Tibial nerve (tissue), 4 donors: ENCODE measurements at regions not wholly inside any gene's neighbourhood (a gene's known extent, or its start where the extent isn't known, plus 50 kb on each side); places are given as distances from the start of the nearest gene placed in this dataset.

ENCODE experiments used
- DNase-seq, 2 donors: peaks; one replicate each; pipeline ENCODE4 v3.0.0-alpha.2; 2019; ENCODE audit warnings: low spot score in 2 of 2
- H3K27ac ChIP-seq, 4 donors: fragments of 200-600 bp; sonication (generic) in 3 of 4; one replicate each; pipeline ENCODE4 v1.5.1; 2017 to 2019; ENCODE audit warnings: mild to moderate bottlenecking in 1 of 4
- H3K27me3 ChIP-seq, 2 donors: fragments of 200-600 bp; sonication (generic) in 1 of 2; one replicate each; pipeline versions ENCODE4 v1.5.1 to v1.6.0; 2017 to 2019
- H3K36me3 ChIP-seq, 3 donors: fragments of 200-600 bp; sonication (generic); one replicate each; pipeline ENCODE4 v1.5.1; 2018 to 2019
- H3K4me1 ChIP-seq, 4 donors: fragments of 200-600 bp; sonication (generic) in 3 of 4; one replicate each; pipeline ENCODE4 v1.5.1; 2017 to 2019
- H3K4me3 ChIP-seq, 4 donors: fragments of 200-600 bp; sonication (generic) in 3 of 4; one replicate each; pipeline ENCODE4 v1.5.1; 2017 to 2019; ENCODE audit warnings: mild to moderate bottlenecking in 1 of 4, moderate library complexity in 1 of 4
- H3K9me3 ChIP-seq, 4 donors: fragments of 200-600 bp; sonication (generic) in 3 of 4; one replicate each; pipeline ENCODE4 v1.5.1; 2017 to 2019
- CTCF ChIP-seq, 5 experiments: fragments of 200-600 bp in 3 of 5; fragments of 450-650 bp in 2 of 5; sonication (generic) in 3 of 5; IDR thresholded peaks; one replicate each; pipeline ENCODE4 v1.5.1; 2016 to 2019; ENCODE audit warnings: antibody characterized with exemption in 5 of 5, mild to moderate bottlenecking in 3 of 5, moderate library complexity in 2 of 5
- EP300 ChIP-seq, 2 donors: sonication (generic); formaldehyde crosslinking; IDR thresholded peaks; one replicate each; pipeline ENCODE4 v1.6.1; 2017; ENCODE audit warnings: antibody characterized with exemption in 2 of 2, mild to moderate bottlenecking in 1 of 2
- POLR2A ChIP-seq, 2 donors: fragments of 450-650 bp; IDR thresholded peaks; one replicate each; pipeline ENCODE4 v1.6.1; 2017; ENCODE audit warnings: antibody characterized with exemption in 2 of 2, mild to moderate bottlenecking in 2 of 2, moderate library complexity in 2 of 2
- WGBS, 2 donors: methylation state at CpG; one replicate each; pipeline ENCODE4 v1.1.5; 2018; 5-methylcytosine and 5-hydroxymethylcytosine counted together

- no peak for TF ChIP-seq POLR2A (IDR thresholded peaks at IDR 0.05)
- TF ChIP-seq CTCF (IDR thresholded peaks at IDR 0.05): no peak
- no peak for TF ChIP-seq EP300 (IDR thresholded peaks at IDR 0.05)
- Histone ChIP-seq H3K4me1 (no peaks in the 10 kb centered on the region), H3K4me3 (no peak overlapping the region), H3K27ac (no peak overlapping the region), H3K36me3 (no peaks in the 10 kb centered on the region), H3K27me3 (no peaks in the 10 kb centered on the region), H3K9me3 (no peaks in the 10 kb centered on the region)
- WGBS, 2 donors: 90 to 93% methylated on average over 2 of the region's 2 CpGs
- DNase-seq: no peak
These were observed 370.8 kb upstream of the RIOK2 start for GRCh38 chr5:97553604-97554452.

GRCh38 chr5:97554977-97555643, 372.1 kb upstream of the RIOK2 start:
- H3K27ac ChIP-seq: no peak overlapping the region
- WGBS, 2 donors: 63 to 73% methylated on average over 4 of the region's 4 CpGs
- H3K36me3 ChIP-seq: no peaks in the 10 kb centered on the region

GRCh38 chr5:97555644-97555981, 372.6 kb upstream of the RIOK2 start:
- no peaks in the 10 kb centered on the region for H3K27me3 ChIP-seq
- no peaks in the 10 kb centered on the region for H3K9me3 ChIP-seq
- TF ChIP-seq POLR2A (IDR thresholded peaks at IDR 0.05): no peak
- no peak for TF ChIP-seq EP300 (IDR thresholded peaks at IDR 0.05)
- TF ChIP-seq CTCF (IDR thresholded peaks at IDR 0.05): no peak
- H3K4me1 ChIP-seq: peaks cover 0 to 4% (median 0%) of the 10 kb centered on the region in 4 donors
- H3K27ac ChIP-seq: no peak overlapping the region
- no peak for DNase-seq
- H3K36me3 ChIP-seq: no peaks in the 10 kb centered on the region
- no peak overlapping the region for H3K4me3 ChIP-seq
- WGBS, 2 donors: 97% methylated on average over 1 of the region's 1 CpG

More at GRCh38 chr5:97554977-97555643, 372.1 kb upstream of the RIOK2 start:
- H3K27me3 ChIP-seq: no peaks in the 10 kb centered on the region
- H3K9me3 ChIP-seq: no peaks in the 10 kb centered on the region
- no peak overlapping the region for H3K4me3 ChIP-seq
- TF ChIP-seq CTCF (IDR thresholded peaks at IDR 0.05): no peak
- no peak for TF ChIP-seq POLR2A (IDR thresholded peaks at IDR 0.05)
- TF ChIP-seq EP300 (IDR thresholded peaks at IDR 0.05): no peak
- peaks cover 0 to 4% (median 0%) of the 10 kb centered on the region in 4 donors for H3K4me1 ChIP-seq
- DNase-seq: no peak

- WGBS, 2 donors: 41 to 47% methylated on average over 3 of the region's 3 CpGs
- H3K27me3 ChIP-seq: no peaks in the 10 kb centered on the region
- H3K36me3 ChIP-seq: no peaks in the 10 kb centered on the region
- no peak overlapping the region for H3K4me3 ChIP-seq
- no peak for DNase-seq
- no peak for TF ChIP-seq EP300 (IDR thresholded peaks at IDR 0.05)
- TF ChIP-seq CTCF (IDR thresholded peaks at IDR 0.05): no peak
- no peak for TF ChIP-seq POLR2A (IDR thresholded peaks at IDR 0.05)
- peaks cover 0 to 5% (median 0%) of the 10 kb centered on the region in 4 donors for H3K9me3 ChIP-seq
- H3K27ac ChIP-seq: no peak overlapping the region
- peaks cover 0 to 4% (median 0%) of the 10 kb centered on the region in 4 donors for H3K4me1 ChIP-seq
These were observed 377.0 kb upstream of the RIOK2 start for GRCh38 chr5:97559827-97560598.
